GM12872 (cell line): ENCODE measurements at regions not wholly inside any gene's neighbourhood (a gene's known extent, or its start where the extent isn't known, plus 50 kb on each side); places are given as distances from the start of the nearest gene placed in this dataset.

Source experiments
- CTCF ChIP-seq: IDR thresholded peaks from 3 replicates; pipeline ENCODE4 v1.5.1; 2011; ENCODE audit warnings: low read depth, mild to moderate bottlenecking, low read length, moderate library complexity; ENCODE audit not compliant: insufficient read depth

DNA sequence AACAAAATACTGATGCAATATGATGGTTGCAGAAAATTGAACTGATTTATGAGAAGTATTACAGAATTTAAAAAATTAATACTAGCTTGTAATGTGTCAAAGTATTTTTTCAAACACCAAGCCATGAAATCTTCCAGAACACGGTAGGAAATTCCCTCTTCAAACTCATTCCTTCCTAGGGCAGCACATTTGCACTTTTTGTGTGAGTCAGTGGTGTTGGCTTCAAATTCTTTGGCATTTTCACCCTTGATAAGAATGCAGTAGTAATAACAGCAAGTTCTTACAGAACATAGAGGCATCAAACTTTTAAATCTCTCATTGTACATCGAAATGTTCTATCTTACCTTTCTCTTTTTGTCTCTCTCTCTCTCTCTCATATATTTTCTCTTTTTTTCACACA lies 191.8 kb downstream of the CGGBP1 start:
- no peak for TF ChIP-seq CTCF

DNA sequence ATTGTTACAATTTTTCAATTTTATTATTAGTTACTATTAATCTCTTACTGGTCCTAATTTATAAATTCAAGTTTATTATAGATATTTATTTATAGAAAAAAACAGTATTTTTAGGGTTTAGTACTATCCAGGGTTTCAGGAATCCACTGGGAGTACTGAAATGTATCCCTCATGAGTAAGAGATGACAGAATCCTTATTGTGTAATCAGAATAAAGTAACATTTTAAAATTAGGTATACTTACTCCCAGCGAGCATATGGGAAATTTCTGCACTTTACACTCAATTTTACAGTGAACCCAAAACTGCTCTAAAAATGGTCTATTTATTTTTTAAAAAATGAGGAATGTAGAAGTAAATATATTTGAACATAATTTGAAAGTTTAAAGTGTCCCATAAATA lies 202.7 kb downstream of the CGGBP1 start:
- no peak for TF ChIP-seq CTCF

DNA sequence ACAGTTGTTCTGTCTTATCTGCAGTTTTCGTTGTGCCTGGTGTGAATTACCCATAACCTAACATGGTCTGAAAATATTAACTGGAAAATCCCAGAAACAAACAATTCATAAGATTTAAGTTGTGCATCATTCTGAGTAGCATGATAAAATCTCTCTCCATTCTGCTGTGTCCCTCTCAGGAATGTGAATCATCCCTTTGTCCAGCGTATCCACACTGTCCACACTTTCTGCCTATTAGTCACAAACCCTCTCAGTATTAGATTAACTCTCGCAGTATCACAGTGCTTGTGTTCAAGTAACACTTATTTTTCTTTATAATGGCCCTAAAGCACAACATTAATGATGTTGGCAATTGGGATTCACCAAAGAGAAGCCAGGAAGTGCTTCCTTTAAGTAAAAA lies 203.2 kb downstream of the CGGBP1 start:
- TF ChIP-seq CTCF, result no peak

DNA sequence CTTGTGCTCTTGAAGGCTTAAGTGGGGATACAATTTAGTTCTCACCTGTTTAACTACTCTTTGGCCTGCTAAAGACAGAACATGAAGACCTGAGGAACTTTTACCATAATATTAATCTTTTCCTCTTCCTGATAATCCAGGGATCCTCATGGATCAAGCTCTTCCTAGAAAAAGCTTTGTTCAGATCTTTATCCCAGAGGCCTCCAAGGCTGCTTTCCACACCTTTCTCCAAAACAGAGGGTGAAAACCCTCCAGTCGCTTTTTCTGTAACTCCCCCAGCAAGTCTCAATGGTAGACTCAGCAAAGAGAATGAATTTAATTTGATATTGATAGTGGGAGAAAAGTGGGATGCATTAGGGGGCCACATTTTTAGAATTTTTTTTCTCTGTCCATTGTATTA lies 203.6 kb downstream of the CGGBP1 start:
- no peak for TF ChIP-seq CTCF

DNA sequence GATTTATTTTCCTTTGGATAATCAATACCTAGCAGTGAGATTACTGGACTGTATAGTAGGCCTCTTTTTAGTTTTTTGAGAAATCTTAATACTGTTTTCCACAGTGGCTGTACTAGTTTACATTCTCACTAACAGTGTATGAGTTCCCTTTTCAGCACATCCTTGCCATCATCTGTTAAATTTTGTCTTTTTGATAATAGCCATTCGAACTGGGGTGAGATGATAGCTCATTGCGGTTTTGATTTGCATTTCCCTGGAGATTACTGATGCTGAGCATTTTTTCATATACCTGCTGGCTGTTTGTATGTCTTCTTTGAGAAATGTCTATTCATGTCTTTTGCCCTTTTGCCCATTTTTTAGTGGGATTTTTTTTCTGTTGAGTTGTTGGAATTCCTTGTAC lies 210.8 kb downstream of the CGGBP1 start:
- no peak for TF ChIP-seq CTCF

- TF ChIP-seq CTCF, result no peak
These were observed 221.7 kb downstream of the CGGBP1 start for GRCh38 chr3:87837076-87837475.

- no peak for TF ChIP-seq CTCF
These were observed 222.8 kb downstream of the CGGBP1 start for GRCh38 chr3:87836026-87836425.

- TF ChIP-seq CTCF, result no peak
These were observed 223.6 kb downstream of the CGGBP1 start for GRCh38 chr3:87835236-87835635.
